GM12865 (cell line): ENCODE measurements at regions not wholly inside any gene's neighbourhood (a gene's known extent, or its start where the extent isn't known, plus 50 kb on each side); places are given as distances from the start of the nearest gene placed in this dataset.

Experiments used
- DNase-seq: peaks from one replicate; pipeline ENCODE4 v3.0.0; 2010; ENCODE audit warnings: low read depth
- H3K4me3 ChIP-seq: 2 replicates; pipeline ENCODE4 v1.5.1; 2011; ENCODE audit warnings: mild to moderate bottlenecking, low read depth, low read length, control low read depth
- CTCF ChIP-seq: IDR thresholded peaks from 2 replicates; pipeline ENCODE4 v1.5.1; 2011; ENCODE audit warnings: low read length, control low read depth, low read depth, inconsistent platforms; ENCODE audit not compliant: insufficient read depth; ENCODE audit errors: missing control alignments

- no peak for TF ChIP-seq CTCF
- no peak for DNase-seq
- H3K4me3 ChIP-seq = no peak overlapping the region
Measured at GRCh38 chr2:22942441-22942840, 442.5 kb upstream of the KLHL29 start.

- no peak for DNase-seq
- no peak for TF ChIP-seq CTCF
- H3K4me3 ChIP-seq = no peak overlapping the region
Measured at GRCh38 chr2:22944143-22944542, 440.8 kb upstream of the KLHL29 start.

GRCh38 chr2:22946553-22946952 is 438.4 kb upstream of the KLHL29 start:
- no peak overlapping the region for H3K4me3 ChIP-seq
- TF ChIP-seq CTCF = no peak
- DNase-seq = no peak

- no peak for TF ChIP-seq CTCF
- DNase-seq = no peak
- no peak overlapping the region for H3K4me3 ChIP-seq
Measured at GRCh38 chr2:22947741-22948140, 437.2 kb upstream of the KLHL29 start.

GRCh38 chr2:22950431-22950830 is 434.5 kb upstream of the KLHL29 start:
- H3K4me3 ChIP-seq = no peak overlapping the region
- no peak for TF ChIP-seq CTCF
- DNase-seq = no peak

- no peak overlapping the region for H3K4me3 ChIP-seq
- DNase-seq = no peak
- TF ChIP-seq CTCF = no peak
Measured at GRCh38 chr2:22952656-22953225, 432.2 kb upstream of the KLHL29 start.

GRCh38 chr2:22957446-22957845 is 427.5 kb upstream of the KLHL29 start:
- DNase-seq = no peak
- TF ChIP-seq CTCF = no peak
- no peak overlapping the region for H3K4me3 ChIP-seq
